Mesothelial cell of epicardium (in vitro differentiated cells): ENCODE measurements at regions not wholly inside any gene's neighbourhood (a gene's known extent, or its start where the extent isn't known, plus 50 kb on each side); places are given as distances from the start of the nearest gene placed in this dataset.

Source experiments
- DNase-seq, 2 experiments: peaks; one replicate each; pipeline ENCODE4 v3.0.0; 2021; ENCODE audit warnings: low spot score in 2 of 2; ENCODE audit not compliant: unreplicated experiment in 2 of 2
- H3K27ac Mint-ChIP-seq: 2 replicates; pipeline ENCODE4 v1.8.0; 2021; ENCODE audit warnings: mixed read lengths
- H3K27me3 Mint-ChIP-seq: 2 replicates; pipeline ENCODE4 v1.8.0; 2021; ENCODE audit warnings: low read depth, mixed read lengths
- H3K36me3 Mint-ChIP-seq: 2 replicates; pipeline ENCODE4 v1.8.0; 2021; ENCODE audit warnings: mixed read lengths
- H3K4me1 Mint-ChIP-seq: 2 replicates; pipeline ENCODE4 v1.8.0; 2021; ENCODE audit warnings: mixed read lengths
- H3K4me3 Mint-ChIP-seq: 2 replicates; pipeline ENCODE4 v1.8.0; 2021; ENCODE audit warnings: mild to moderate bottlenecking, moderate library complexity, mixed read lengths
- H3K9me3 Mint-ChIP-seq: 2 replicates; pipeline ENCODE4 v1.8.0; 2021; ENCODE audit warnings: mixed read lengths
- TF ChIP-seq, protein P1 (sequence below): fragments of 200-600 bp; sonication (generic); IDR thresholded peaks from one replicate; pipeline ENCODE4 v1.5.0; 2021; ENCODE audit warnings: antibody characterized with exemption; ENCODE audit not compliant: unreplicated experiment

DNA sequence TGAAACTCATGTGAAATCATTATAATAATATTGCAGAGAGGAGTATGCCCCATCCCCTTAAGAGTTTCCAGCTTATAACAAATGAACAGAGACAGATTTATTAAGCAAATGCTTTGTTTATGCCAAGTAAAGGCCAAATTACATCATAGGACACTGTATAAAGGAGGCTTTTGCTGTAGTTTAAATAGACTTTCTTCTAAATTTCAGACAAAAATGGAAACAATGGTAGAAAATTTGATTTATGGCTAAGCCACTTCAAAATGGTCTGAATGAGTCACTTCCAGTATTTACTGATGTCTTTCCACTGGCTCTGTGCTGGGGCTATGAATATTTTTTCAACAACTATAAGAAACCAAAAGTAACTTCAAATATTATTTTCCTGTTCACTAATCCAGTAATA is 81.1 kb upstream of the ST6GALNAC5 start:
- no peak overlapping the region for H3K27ac Mint-ChIP-seq
- peaks cover 9% of the 10 kb centered on the region for H3K9me3 Mint-ChIP-seq
- H3K36me3 Mint-ChIP-seq: no peaks in the 10 kb centered on the region
- DNase-seq: no peak
- H3K27me3 Mint-ChIP-seq: peaks cover 19% of the 10 kb centered on the region
- TF ChIP-seq, protein P1, sequence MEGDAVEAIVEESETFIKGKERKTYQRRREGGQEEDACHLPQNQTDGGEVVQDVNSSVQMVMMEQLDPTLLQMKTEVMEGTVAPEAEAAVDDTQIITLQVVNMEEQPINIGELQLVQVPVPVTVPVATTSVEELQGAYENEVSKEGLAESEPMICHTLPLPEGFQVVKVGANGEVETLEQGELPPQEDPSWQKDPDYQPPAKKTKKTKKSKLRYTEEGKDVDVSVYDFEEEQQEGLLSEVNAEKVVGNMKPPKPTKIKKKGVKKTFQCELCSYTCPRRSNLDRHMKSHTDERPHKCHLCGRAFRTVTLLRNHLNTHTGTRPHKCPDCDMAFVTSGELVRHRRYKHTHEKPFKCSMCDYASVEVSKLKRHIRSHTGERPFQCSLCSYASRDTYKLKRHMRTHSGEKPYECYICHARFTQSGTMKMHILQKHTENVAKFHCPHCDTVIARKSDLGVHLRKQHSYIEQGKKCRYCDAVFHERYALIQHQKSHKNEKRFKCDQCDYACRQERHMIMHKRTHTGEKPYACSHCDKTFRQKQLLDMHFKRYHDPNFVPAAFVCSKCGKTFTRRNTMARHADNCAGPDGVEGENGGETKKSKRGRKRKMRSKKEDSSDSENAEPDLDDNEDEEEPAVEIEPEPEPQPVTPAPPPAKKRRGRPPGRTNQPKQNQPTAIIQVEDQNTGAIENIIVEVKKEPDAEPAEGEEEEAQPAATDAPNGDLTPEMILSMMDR: no peak
- H3K4me1 Mint-ChIP-seq: peaks cover 4% of the 10 kb centered on the region
- H3K4me3 Mint-ChIP-seq: no peak overlapping the region

GRCh38 chr1:76793594-76793993 is 73.7 kb upstream of the ST6GALNAC5 start:
- peaks cover 24% of the 10 kb centered on the region for H3K4me1 Mint-ChIP-seq
- TF ChIP-seq, protein P1: no peak
- H3K27ac Mint-ChIP-seq: peak overlapping the region; percentile 44
- no peaks in the 10 kb centered on the region for H3K9me3 Mint-ChIP-seq
- H3K4me3 Mint-ChIP-seq: no peak overlapping the region
- H3K27me3 Mint-ChIP-seq: peaks cover 3% of the 10 kb centered on the region
- DNase-seq: no peak
- H3K36me3 Mint-ChIP-seq: no peaks in the 10 kb centered on the region

GRCh38 chr1:76799700-76800099 is 67.6 kb upstream of the ST6GALNAC5 start:
- Mint-ChIP-seq H3K27ac (no peak overlapping the region), H3K4me3 (no peak overlapping the region), H3K36me3 (no peaks in the 10 kb centered on the region), H3K27me3 (peaks cover 29% of the 10 kb centered on the region), H3K9me3 (no peaks in the 10 kb centered on the region), H3K4me1 (peaks cover 11% of the 10 kb centered on the region)
- DNase-seq: no peak
- TF ChIP-seq, protein P1: no peak

DNA sequence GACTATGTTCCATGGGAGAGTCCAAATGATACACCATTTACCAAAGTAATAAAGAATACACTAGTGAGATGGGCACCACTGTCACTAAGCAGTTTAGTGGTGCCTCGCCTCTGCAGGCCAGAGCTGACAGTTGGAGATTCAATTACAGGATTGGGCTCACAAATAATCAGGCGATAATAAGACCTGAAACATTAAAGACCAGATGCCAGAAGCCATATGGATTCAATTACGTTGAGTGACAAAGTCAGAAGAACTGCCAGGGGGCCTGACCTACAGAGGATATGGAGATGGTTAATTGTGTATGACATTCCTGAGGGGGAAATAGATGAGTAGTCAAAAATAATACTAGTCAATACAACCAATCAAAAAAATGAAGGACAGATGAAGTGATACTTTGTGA is 65.2 kb upstream of the ST6GALNAC5 start:
- TF ChIP-seq, protein P1: no peak
- Mint-ChIP-seq H3K4me3 (no peak overlapping the region), H3K27me3 (peaks cover 29% of the 10 kb centered on the region), H3K4me1 (peaks cover 4% of the 10 kb centered on the region), H3K36me3 (no peaks in the 10 kb centered on the region), H3K27ac (no peak overlapping the region), H3K9me3 (no peaks in the 10 kb centered on the region)
- DNase-seq: no peak

- H3K36me3 Mint-ChIP-seq: no peaks in the 10 kb centered on the region
- peaks cover 2% of the 10 kb centered on the region for H3K27me3 Mint-ChIP-seq
- no peak overlapping the region for H3K27ac Mint-ChIP-seq
- H3K4me1 Mint-ChIP-seq: peaks cover 11% of the 10 kb centered on the region
- H3K9me3 Mint-ChIP-seq: no peaks in the 10 kb centered on the region
- no peak for DNase-seq
- TF ChIP-seq, protein P1: no peak
- no peak overlapping the region for H3K4me3 Mint-ChIP-seq
Measured at GRCh38 chr1:76807543-76808260, 59.6 kb upstream of the ST6GALNAC5 start.
